ENCODE measurements at regions not wholly inside any gene's neighbourhood (a gene's known extent, or its start where the extent isn't known, plus 50 kb on each side); places are given as distances from the start of the nearest gene placed in this dataset.

GRCh38 chr10:17519457-17519856, 65.1 kb upstream of the ST8SIA6 start:
- no peaks in the 10 kb centered on the region for H3K9me2 ChIP-seq (ENCODE audit: insufficient read depth, low read length)
- no TSS peak for BruUV-seq (replicated peaks)
- ChIA-PET POLR2A (no interaction called here), CTCF (ENCODE audit: unreplicated experiment) (no interaction called here)
- intact Hi-C loops (cut with micrococcal nuclease; ENCODE audit: unreplicated experiment): no loop called here
- no peak overlapping the region for H3K4me2 ChIP-seq (ENCODE audit: low read length)
- no peaks in the 10 kb centered on the region for H3K36me3 ChIP-seq (ENCODE audit: insufficient read depth, low read length)
- TF ChIP-seq, protein P1, sequence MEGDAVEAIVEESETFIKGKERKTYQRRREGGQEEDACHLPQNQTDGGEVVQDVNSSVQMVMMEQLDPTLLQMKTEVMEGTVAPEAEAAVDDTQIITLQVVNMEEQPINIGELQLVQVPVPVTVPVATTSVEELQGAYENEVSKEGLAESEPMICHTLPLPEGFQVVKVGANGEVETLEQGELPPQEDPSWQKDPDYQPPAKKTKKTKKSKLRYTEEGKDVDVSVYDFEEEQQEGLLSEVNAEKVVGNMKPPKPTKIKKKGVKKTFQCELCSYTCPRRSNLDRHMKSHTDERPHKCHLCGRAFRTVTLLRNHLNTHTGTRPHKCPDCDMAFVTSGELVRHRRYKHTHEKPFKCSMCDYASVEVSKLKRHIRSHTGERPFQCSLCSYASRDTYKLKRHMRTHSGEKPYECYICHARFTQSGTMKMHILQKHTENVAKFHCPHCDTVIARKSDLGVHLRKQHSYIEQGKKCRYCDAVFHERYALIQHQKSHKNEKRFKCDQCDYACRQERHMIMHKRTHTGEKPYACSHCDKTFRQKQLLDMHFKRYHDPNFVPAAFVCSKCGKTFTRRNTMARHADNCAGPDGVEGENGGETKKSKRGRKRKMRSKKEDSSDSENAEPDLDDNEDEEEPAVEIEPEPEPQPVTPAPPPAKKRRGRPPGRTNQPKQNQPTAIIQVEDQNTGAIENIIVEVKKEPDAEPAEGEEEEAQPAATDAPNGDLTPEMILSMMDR (conservative IDR thresholded peaks at IDR 0.05; ENCODE audit: low read length): no peak
- TF ChIP-seq EZH2phosphoT487 (IDR thresholded peaks at IDR 0.05; ENCODE audit: borderline replicate concordance, low read depth, low read length): no peak
- H3K27ac ChIP-seq (ENCODE audit: low read depth, low read length, poor library complexity, severe bottlenecking): no peak overlapping the region
- no peaks in the 10 kb centered on the region for H3K79me2 ChIP-seq (ENCODE audit: insufficient read depth, low read depth, low read length)
- H4K20me1 ChIP-seq (ENCODE audit: insufficient read depth, low read length): no peaks in the 10 kb centered on the region
- no peak for DNase-seq (ENCODE audit: low spot score)
- no peak overlapping the region for H2AFZ ChIP-seq (ENCODE audit: low read length)
- no peak overlapping the region for H3K4me3 ChIP-seq (ENCODE audit: low read depth, low read length, poor library complexity, severe bottlenecking)
- no peaks in the 10 kb centered on the region for H3K9me3 ChIP-seq (ENCODE audit: low read length)
- no peaks in the 10 kb centered on the region for H3K4me1 ChIP-seq (ENCODE audit: insufficient read depth, low read length, poor library complexity, severe bottlenecking)

- Histone ChIP-seq H3K4me1 (ENCODE audit: insufficient read depth, low read length, poor library complexity, severe bottlenecking) (no peaks in the 10 kb centered on the region), H2AFZ (ENCODE audit: low read length) (no peak overlapping the region), H3K27ac (ENCODE audit: low read depth, low read length, poor library complexity, severe bottlenecking) (no peak overlapping the region), H3K9me2 (ENCODE audit: insufficient read depth, low read length) (no peaks in the 10 kb centered on the region), H3K4me3 (ENCODE audit: low read depth, low read length, poor library complexity, severe bottlenecking) (no peak overlapping the region), H3K79me2 (ENCODE audit: insufficient read depth, low read depth, low read length) (no peaks in the 10 kb centered on the region), H3K9me3 (ENCODE audit: low read length) (no peaks in the 10 kb centered on the region), H3K4me2 (ENCODE audit: low read length) (no peak overlapping the region), H3K36me3 (ENCODE audit: insufficient read depth, low read length) (no peaks in the 10 kb centered on the region), H4K20me1 (ENCODE audit: insufficient read depth, low read length) (no peaks in the 10 kb centered on the region)
- ChIA-PET CTCF (ENCODE audit: unreplicated experiment) (no interaction called here), POLR2A (no interaction called here)
- BruUV-seq (replicated peaks): no TSS peak
- DNase-seq (ENCODE audit: low spot score): no peak
- intact Hi-C loops (cut with micrococcal nuclease; ENCODE audit: unreplicated experiment): no loop called here
- TF ChIP-seq, protein P1 (conservative IDR thresholded peaks at IDR 0.05; ENCODE audit: low read length): no peak
- TF ChIP-seq EZH2phosphoT487 (IDR thresholded peaks at IDR 0.05; ENCODE audit: borderline replicate concordance, low read depth, low read length): no peak
Observed at GRCh38 chr10:17518338-17518737, 63.9 kb upstream of the ST8SIA6 start.

DNA sequence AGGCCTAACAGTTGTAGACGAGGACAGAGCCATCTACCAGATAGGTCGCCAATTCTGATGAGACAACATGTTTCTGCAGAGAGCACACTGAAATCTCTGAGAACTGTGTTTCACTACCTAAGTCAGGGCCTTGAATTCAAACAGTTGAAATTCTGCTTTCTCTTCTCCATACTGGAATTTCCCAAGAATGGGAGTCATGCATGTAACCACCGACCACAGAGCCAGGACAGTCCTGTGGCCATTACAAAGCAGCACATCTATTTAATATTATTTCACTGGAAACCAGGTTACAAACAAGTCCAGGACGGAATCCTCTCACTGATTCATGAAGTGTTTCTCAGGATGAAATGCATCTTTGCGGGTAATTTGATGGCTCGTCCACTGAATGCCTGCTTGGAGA, 62.0 kb upstream of the ST8SIA6 start:
- TF ChIP-seq, protein P1 (conservative IDR thresholded peaks at IDR 0.05; ENCODE audit: low read length): no peak
- TF ChIP-seq EZH2phosphoT487 (IDR thresholded peaks at IDR 0.05; ENCODE audit: borderline replicate concordance, low read depth, low read length): no peak
- no peaks in the 10 kb centered on the region for H3K79me2 ChIP-seq (ENCODE audit: insufficient read depth, low read depth, low read length)
- no peak overlapping the region for H2AFZ ChIP-seq (ENCODE audit: low read length)
- ChIA-PET CTCF (ENCODE audit: unreplicated experiment) (no interaction called here), POLR2A (no interaction called here)
- no peak for DNase-seq (ENCODE audit: low spot score)
- no peak overlapping the region for H3K4me2 ChIP-seq (ENCODE audit: low read length)
- no peaks in the 10 kb centered on the region for H3K9me3 ChIP-seq (ENCODE audit: low read length)
- H4K20me1 ChIP-seq (ENCODE audit: insufficient read depth, low read length): no peaks in the 10 kb centered on the region
- H3K4me1 ChIP-seq (ENCODE audit: insufficient read depth, low read length, poor library complexity, severe bottlenecking): no peaks in the 10 kb centered on the region
- no peak overlapping the region for H3K4me3 ChIP-seq (ENCODE audit: low read depth, low read length, poor library complexity, severe bottlenecking)
- intact Hi-C loops (cut with micrococcal nuclease; ENCODE audit: unreplicated experiment): no loop called here
- BruUV-seq (replicated peaks): no TSS peak
- H3K9me2 ChIP-seq (ENCODE audit: insufficient read depth, low read length): no peaks in the 10 kb centered on the region
- no peaks in the 10 kb centered on the region for H3K36me3 ChIP-seq (ENCODE audit: insufficient read depth, low read length)
- no peak overlapping the region for H3K27ac ChIP-seq (ENCODE audit: low read depth, low read length, poor library complexity, severe bottlenecking)
